HepG2 (cell line): ENCODE measurements at regions not wholly inside any gene's neighbourhood (a gene's known extent, or its start where the extent isn't known, plus 50 kb on each side); places are given as distances from the start of the nearest gene placed in this dataset.

Experiments used
- ATAC-seq: fragments of 200-7000 bp; cut with Tn5 transposase; 3 replicates; pipeline ENCODE4 v1.9.1; 2020; ENCODE audit warnings: mild to moderate bottlenecking, moderate library complexity
- BruUV-seq: library from RNA; stranded (reverse); fragments of 400-500 nt; replicated peaks from 2 replicates; lab custom pipeline; 2021; lab: Mats Ljungman, UMichigan
- CTCF ChIA-PET: fragments of 300-600 bp; formaldehyde crosslinking; extraction: SDS; loops from one replicate; lab custom pipeline; 2021; ENCODE audit warnings: low total read pairs, inconsistent platforms, low intra/inter-chr PET ratio; lab: Yijun Ruan, JAX
- POLR2A ChIA-PET: fragments of 350-600 bp; sonication (Branson Sonifier 250); formaldehyde crosslinking; loops from one replicate; lab custom pipeline; 2020; ENCODE audit warnings: antibody characterized with exemption, inconsistent platforms; lab: Yijun Ruan, JAX
- DNase-seq: peaks from one replicate; pipeline ENCODE4 v3.0.0-alpha.2; 2015; ENCODE audit warnings: low spot score
- FAIRE-seq: peaks from 3 replicates; lab custom pipeline; 2011; peaks lifted over from hg19 to GRCh38; lab: Jason Lieb, UNC
- H2AFZ ChIP-seq: one replicate; pipeline ENCODE4 v1.6.1; 2011; ENCODE audit warnings: low read length, inconsistent platforms
- H3K27ac ChIP-seq: fragments of 300-600 bp; 3 replicates; pipeline ENCODE4 v1.8.0; 2011; ENCODE audit warnings: mixed run types, mild to moderate bottlenecking, mixed read lengths, low read length, inconsistent platforms; ENCODE audit not compliant: insufficient read depth; ENCODE audit errors: extremely low read length
- H3K27me3 ChIP-seq, 2 experiments: fragments of 200-600 bp in 1 of 2; 2 replicates in 1 of 2; 3 replicates in 1 of 2; pipeline versions ENCODE4 v1.6.0 to v1.8.0; 2011; ENCODE audit warnings: low read length in 2 of 2, mild to moderate bottlenecking in 2 of 2, moderate library complexity in 2 of 2, inconsistent platforms in 1 of 2; ENCODE audit not compliant: insufficient read depth in 2 of 2, control insufficient read depth in 1 of 2
- H3K36me3 ChIP-seq, 2 experiments: fragments of 200-600 bp in 1 of 2; replicated peaks in 1 of 2; 2 replicates in 1 of 2; 3 replicates in 1 of 2; pipeline versions ENCODE4 v1.5.1 to v1.8.0; 2011; ENCODE audit warnings: low read length in 2 of 2, inconsistent platforms in 1 of 2; ENCODE audit not compliant: insufficient read depth in 2 of 2, control insufficient read depth in 1 of 2
- H3K4me1 ChIP-seq: 2 replicates; pipeline ENCODE4 v1.5.1; 2012; ENCODE audit warnings: low read length, inconsistent platforms; ENCODE audit not compliant: insufficient read depth
- H3K4me2 ChIP-seq: 2 replicates; pipeline ENCODE4 v1.6.0; 2011; ENCODE audit warnings: low read depth, low read length, inconsistent platforms
- H3K4me3 ChIP-seq, 3 experiments: fragments of 200-600 bp in 1 of 3; sonication (generic), shearing (Covaris generic) in 1 of 3; replicated peaks in 1 of 3; 2 replicates each; pipeline ENCODE4 v1.5.1; 2011 to 2016; ENCODE audit warnings: low read length in 3 of 3, inconsistent platforms in 2 of 3, low read depth in 2 of 3, mild to moderate bottlenecking in 2 of 3, control low read depth in 1 of 3, mixed read lengths in 1 of 3; ENCODE audit not compliant: insufficient read depth in 1 of 3
- H3K79me2 ChIP-seq: one replicate; pipeline ENCODE4 v1.6.1; 2011; ENCODE audit warnings: low read length, inconsistent platforms; ENCODE audit not compliant: insufficient read depth
- H3K9ac ChIP-seq: 2 replicates; pipeline ENCODE4 v1.6.0; 2011; ENCODE audit warnings: mild to moderate bottlenecking, low read depth, low read length, inconsistent platforms; ENCODE audit not compliant: insufficient read depth
- H3K9me3 ChIP-seq: 2 replicates; pipeline ENCODE4 v1.5.1; 2012; ENCODE audit warnings: mild to moderate bottlenecking, low read length
- H4K20me1 ChIP-seq: 2 replicates; pipeline ENCODE4 v1.6.0; 2011; ENCODE audit warnings: inconsistent platforms, mild to moderate bottlenecking, low read length, moderate library complexity; ENCODE audit not compliant: insufficient read depth
- CSRNP2 ChIP-seq: sonication (generic); formaldehyde crosslinking; conservative IDR thresholded peaks from 2 replicates; pipeline ENCODE4 v1.8.0; 2022; ENCODE audit warnings: low read depth, missing genetic modification reagents
- ERF ChIP-seq: IDR thresholded peaks from 2 replicates; pipeline ENCODE4 v1.6.1; 2018; ENCODE audit warnings: missing biosample characterization, missing genetic modification reagents
- IRF2 ChIP-seq: IDR thresholded peaks from 2 replicates; pipeline ENCODE4 v1.6.1; 2018; ENCODE audit warnings: missing genetic modification reagents, missing compliant biosample characterization
- PCBP1 ChIP-seq: fragments of 200-400 bp; formaldehyde crosslinking; IDR thresholded peaks from 2 replicates; pipeline ENCODE4 v1.6.1; 2017; ENCODE audit warnings: mild to moderate bottlenecking, low read depth, low read length, borderline replicate concordance
- ZBTB43 ChIP-seq: sonication (generic); formaldehyde crosslinking; conservative IDR thresholded peaks from 2 replicates; pipeline ENCODE4 v1.4.0; 2020; ENCODE audit warnings: missing genetic modification reagents
- ZNF432 ChIP-seq: sonication (generic); formaldehyde crosslinking; IDR thresholded peaks from 2 replicates; pipeline ENCODE4 v1.5.0; 2020; ENCODE audit warnings: missing genetic modification reagents, mild to moderate bottlenecking, borderline replicate concordance
- ZNF724P ChIP-seq: sonication (generic); formaldehyde crosslinking; IDR thresholded peaks from 2 replicates; pipeline ENCODE4 v1.8.0; 2022; ENCODE audit warnings: missing genetic modification reagents, borderline replicate concordance
- ZNF83 ChIP-seq: sonication (generic); formaldehyde crosslinking; IDR thresholded peaks from 2 replicates; pipeline ENCODE4 v1.4.0; 2020; ENCODE audit warnings: missing genetic modification reagents, mild to moderate bottlenecking, borderline replicate concordance
- WGBS: methylation state at CpG from one replicate; pipeline ENCODE4 v1.1.6; 2017; ENCODE audit warnings: low lambda C conversion rate; 5-methylcytosine and 5-hydroxymethylcytosine counted together
- in situ Hi-C: cut with HindIII; loops from 2 replicates; pipeline ENCODE4 v1.10.0; 2017; ENCODE audit warnings: low pct_unique_long_range_greater_than_20kb; ENCODE audit not compliant: extremely low pct_ligation_motif_present
- intact Hi-C: fragments of 100-400 bp; cut with micrococcal nuclease; formaldehyde crosslinking; loops from one replicate; pipeline ENCODE4 v1.10.0; 2022; ENCODE audit not compliant: unreplicated experiment

GRCh38 chr10:33052915-33053810 is 95.1 kb upstream of the ITGB1 start (continued):
- TF ChIP-seq CSRNP2 (CRISPR knock-in tag): no peak
- TF ChIP-seq IRF2 (CRISPR knock-in tag): no peak
- no peak for TF ChIP-seq ZBTB43 (CRISPR knock-in tag)
- no peak for TF ChIP-seq ZNF432 (CRISPR knock-in tag)
- no peak for TF ChIP-seq ERF (CRISPR knock-in tag)
- TF ChIP-seq PCBP1: no peak
- TF ChIP-seq ZNF724P (CRISPR knock-in tag): no peak

GRCh38 chr10:33052263-33052875 is 94.3 kb upstream of the ITGB1 start:
- Histone ChIP-seq H3K9ac (no peak overlapping the region), H3K27ac (no peak overlapping the region), H3K79me2 (no peaks in the 10 kb centered on the region), H3K4me2 (no peak overlapping the region), H3K4me3 (no peak overlapping the region), H3K36me3 (no peaks in the 10 kb centered on the region), H4K20me1 (no peaks in the 10 kb centered on the region), H3K27me3 (no peaks in the 10 kb centered on the region; a peak in 1 of 5 replicates), H3K9me3 (no peaks in the 10 kb centered on the region), H2AFZ (no peak overlapping the region), H3K4me1 (no peaks in the 10 kb centered on the region)
- FAIRE-seq: no peak
- intact Hi-C loops: no loop called here
- POLR2A ChIA-PET: no interaction called here
- TF ChIP-seq ZNF83 (CRISPR knock-in tag): no peak
- 52% methylated on average over 7 of the region's 7 CpGs for WGBS
- no peak for DNase-seq
- no peak for ATAC-seq
- BruUV-seq: no TSS peak
- CTCF ChIA-PET: no interaction called here
- in situ Hi-C loops: no loop called here
